Stomach smooth muscle (tissue), 2 donors: ENCODE measurements at regions not wholly inside any gene's neighbourhood (a gene's known extent, or its start where the extent isn't known, plus 50 kb on each side); places are given as distances from the start of the nearest gene placed in this dataset.
"Not testable (repeated sequence)": the region's sequence is repeated elsewhere in the genome, so short reads cannot be mapped to it uniquely, and the experiment has no call there.

Experiments
- H3K27ac ChIP-seq: one replicate; pipeline ENCODE4 v1.7.0; 2013; ENCODE audit warnings: mild to moderate bottlenecking, low read length, inconsistent platforms
- H3K27me3 ChIP-seq, 2 donors: one replicate each; pipeline ENCODE4 v1.7.0; 2013; ENCODE audit warnings: low read length in 2 of 2; ENCODE audit not compliant: insufficient read depth in 2 of 2, control insufficient read depth in 1 of 2
- H3K36me3 ChIP-seq, 2 donors: one replicate each; pipeline ENCODE4 v1.7.0; 2013; ENCODE audit warnings: low read length in 2 of 2; ENCODE audit not compliant: control insufficient read depth in 2 of 2, insufficient read depth in 2 of 2
- H3K4me1 ChIP-seq: one replicate; pipeline ENCODE4 v1.7.0; 2013; ENCODE audit warnings: low read length; ENCODE audit not compliant: control insufficient read depth, insufficient read depth
- H3K4me3 ChIP-seq, 2 donors: one replicate each; pipeline ENCODE4 v1.7.0; 2013; ENCODE audit warnings: low read length in 2 of 2
- H3K9ac ChIP-seq, 2 donors: one replicate each; pipeline ENCODE4 v1.7.0; 2013; ENCODE audit warnings: low read length in 2 of 2, mild to moderate bottlenecking in 1 of 2
- H3K9me3 ChIP-seq, 2 donors: one replicate each; pipeline ENCODE4 v1.7.0; 2013; ENCODE audit warnings: low read length in 2 of 2; ENCODE audit not compliant: control insufficient read depth in 2 of 2
- donor health status: healthy.
- donor health status: Pancreatic carcinoma.

DNA sequence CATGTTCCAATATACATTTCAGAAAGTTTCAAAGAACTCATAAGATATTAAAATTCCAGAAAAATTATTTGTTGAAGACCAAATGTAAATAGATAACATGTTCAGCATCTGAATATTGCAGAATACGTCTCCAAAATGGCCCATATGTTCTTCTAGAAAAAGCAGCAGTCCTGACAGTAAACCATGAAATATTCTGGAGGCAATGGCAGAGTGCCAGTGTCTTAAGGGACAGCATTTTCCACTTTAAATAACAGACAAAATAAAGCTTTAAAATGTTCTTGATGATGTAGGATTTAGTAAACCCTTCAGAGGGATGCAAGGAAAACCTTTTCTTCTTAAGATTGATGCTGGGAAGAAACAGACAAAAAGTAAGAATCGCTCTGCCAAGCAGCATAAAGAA, 721.0 kb downstream of the NR2F1-AS1 start:
- Histone ChIP-seq H3K9ac (no peak overlapping the region), H3K27ac (no peak overlapping the region), H3K4me1 (no peaks in the 10 kb centered on the region)

GRCh38 chr5:92852219-92852618, 728.8 kb downstream of the NR2F1-AS1 start:
- Histone ChIP-seq H3K4me1 (no peaks in the 10 kb centered on the region), H3K36me3 (no peaks in the 10 kb centered on the region), H3K4me3 (no peak overlapping the region), H3K9me3 (no peaks in the 10 kb centered on the region), H3K27me3 (no peaks in the 10 kb centered on the region), H3K9ac (no peak overlapping the region), H3K27ac (no peak overlapping the region)

More for the DNA sequence above, 721.0 kb downstream of the NR2F1-AS1 start:
- Histone ChIP-seq H3K4me3 (no peak overlapping the region), H3K9me3 (no peaks in the 10 kb centered on the region), H3K27me3 (no peaks in the 10 kb centered on the region), H3K36me3 (no peaks in the 10 kb centered on the region)

GRCh38 chr5:92850886-92851285, 730.1 kb downstream of the NR2F1-AS1 start:
- no peak overlapping the region for H3K27ac ChIP-seq
- no peaks in the 10 kb centered on the region for H3K9me3 ChIP-seq
- H3K9ac ChIP-seq = no peak overlapping the region
- H3K4me3 ChIP-seq = no peak overlapping the region
- no peaks in the 10 kb centered on the region for H3K36me3 ChIP-seq
- no peaks in the 10 kb centered on the region for H3K4me1 ChIP-seq
- no peaks in the 10 kb centered on the region for H3K27me3 ChIP-seq

DNA sequence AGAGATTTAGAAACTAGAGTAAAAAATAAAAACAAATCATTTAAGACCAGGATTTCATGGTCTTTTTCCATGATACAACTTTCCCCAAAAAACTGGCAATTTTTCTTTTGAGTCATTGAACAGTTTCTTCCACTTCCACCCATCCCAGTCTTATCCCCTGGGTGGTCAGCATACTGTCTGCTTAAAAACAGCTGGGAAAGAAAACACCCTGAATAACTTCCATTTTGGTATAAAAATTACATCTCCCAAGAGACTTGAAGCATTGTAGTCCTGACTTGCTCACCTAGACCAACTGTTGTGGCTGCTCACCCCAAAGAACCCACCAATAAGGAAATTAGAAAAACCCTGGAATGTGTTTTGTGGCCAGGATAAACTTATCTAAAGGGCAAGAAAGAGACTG, 731.3 kb downstream of the NR2F1-AS1 start:
- Histone ChIP-seq H3K4me1 (no peaks in the 10 kb centered on the region), H3K27me3 (no peaks in the 10 kb centered on the region), H3K9me3 (no peaks in the 10 kb centered on the region), H3K27ac (no peak overlapping the region), H3K36me3 (no peaks in the 10 kb centered on the region), H3K9ac (no peak overlapping the region), H3K4me3 (no peak overlapping the region)

DNA sequence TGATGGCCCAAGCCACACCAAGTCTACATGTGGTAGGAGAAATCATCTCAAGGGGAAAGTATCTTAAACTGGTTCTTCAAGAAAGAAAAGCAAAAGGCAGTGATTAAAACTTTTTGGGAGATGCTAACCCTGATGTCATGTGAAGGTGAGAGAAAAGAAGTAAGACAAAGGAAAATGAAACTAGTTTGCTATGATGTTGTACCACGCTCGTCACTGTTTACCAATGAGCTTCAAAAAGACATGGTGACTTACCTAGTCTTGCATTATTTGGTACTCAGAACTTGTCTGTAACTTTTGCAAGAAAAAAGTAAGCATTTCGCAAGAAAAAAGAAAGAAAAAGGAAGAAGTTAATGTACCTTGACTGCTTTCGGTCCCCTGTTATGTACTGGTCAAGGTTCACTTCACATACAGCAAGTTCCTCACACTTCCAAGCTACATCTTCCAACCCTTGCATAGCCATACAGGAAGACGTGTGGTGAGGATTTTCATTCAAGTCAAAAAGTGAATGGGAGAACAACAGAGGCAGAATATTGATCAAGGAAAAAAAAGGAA, 739.3 kb downstream of the NR2F1-AS1 start:
- H3K9ac ChIP-seq = no peak overlapping the region
- H3K4me1 ChIP-seq = no peaks in the 10 kb centered on the region
- no peaks in the 10 kb centered on the region for H3K36me3 ChIP-seq
- H3K4me3 ChIP-seq = no peak overlapping the region
- H3K27ac ChIP-seq = no peak overlapping the region
- no peaks in the 10 kb centered on the region for H3K9me3 ChIP-seq
- no peaks in the 10 kb centered on the region for H3K27me3 ChIP-seq

GRCh38 chr5:92838253-92838652, 742.8 kb downstream of the NR2F1-AS1 start:
- Histone ChIP-seq H3K36me3 (no peaks in the 10 kb centered on the region), H3K4me1 (no peaks in the 10 kb centered on the region), H3K27me3 (no peaks in the 10 kb centered on the region), H3K4me3 (no peak overlapping the region), H3K9ac (no peak overlapping the region), H3K27ac (no peak overlapping the region), H3K9me3 (peaks cover 0 to 3% of the 10 kb centered on the region in 2 donors)

- H3K9ac ChIP-seq = no peak overlapping the region
- H3K4me1 ChIP-seq = no peaks in the 10 kb centered on the region
- H3K9me3 ChIP-seq = peaks cover 0 to 3% of the 10 kb centered on the region in 2 donors
- H3K36me3 ChIP-seq = no peaks in the 10 kb centered on the region
- H3K27me3 ChIP-seq = no peaks in the 10 kb centered on the region
- no peak overlapping the region for H3K27ac ChIP-seq
- no peak overlapping the region for H3K4me3 ChIP-seq
Observed at GRCh38 chr5:92836855-92837755, 743.9 kb downstream of the NR2F1-AS1 start.

- H3K27me3 ChIP-seq = no peaks in the 10 kb centered on the region
Observed at GRCh38 chr5:92835712-92836111, 745.3 kb downstream of the NR2F1-AS1 start.

GRCh38 chr5:92823551-92823950, 757.5 kb downstream of the NR2F1-AS1 start:
- not testable (repeated sequence) for H3K4me1 ChIP-seq, H3K36me3 ChIP-seq, H3K27ac ChIP-seq, H3K9ac ChIP-seq, H3K4me3 ChIP-seq, H3K9me3 ChIP-seq, H3K27me3 ChIP-seq

More at GRCh38 chr5:92835712-92836111, 745.3 kb downstream of the NR2F1-AS1 start:
- Histone ChIP-seq H3K36me3 (no peaks in the 10 kb centered on the region), H3K9me3 (peaks cover 0 to 3% of the 10 kb centered on the region in 2 donors), H3K9ac (no peak overlapping the region), H3K27ac (no peak overlapping the region), H3K4me1 (no peaks in the 10 kb centered on the region), H3K4me3 (no peak overlapping the region)

DNA sequence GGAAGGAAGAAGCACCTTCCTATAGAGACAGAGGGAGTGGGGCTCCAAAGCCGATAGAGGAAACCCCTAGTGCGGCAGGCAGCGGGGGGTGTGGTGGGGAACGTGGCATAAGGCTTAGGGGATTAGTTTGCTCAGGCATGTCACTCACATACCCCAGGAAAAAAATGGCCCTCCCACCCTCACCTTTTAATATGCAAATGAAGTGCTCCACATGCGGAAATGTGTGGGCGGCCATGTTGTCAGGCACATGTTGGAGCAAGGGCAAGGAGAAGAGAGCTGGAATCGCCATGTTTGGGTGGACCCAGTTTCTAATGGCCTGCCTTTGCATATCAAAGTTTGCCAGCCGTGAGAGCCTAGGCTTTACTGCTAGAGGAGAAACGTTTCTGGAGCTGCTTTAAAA, 758.8 kb downstream of the NR2F1-AS1 start:
- Histone ChIP-seq H3K9ac (no peak overlapping the region), H3K36me3 (no peaks in the 10 kb centered on the region), H3K4me3 (no peak overlapping the region), H3K27me3 (no peaks in the 10 kb centered on the region), H3K9me3 (no peaks in the 10 kb centered on the region), H3K27ac (no peak overlapping the region), H3K4me1 (no peaks in the 10 kb centered on the region)

DNA sequence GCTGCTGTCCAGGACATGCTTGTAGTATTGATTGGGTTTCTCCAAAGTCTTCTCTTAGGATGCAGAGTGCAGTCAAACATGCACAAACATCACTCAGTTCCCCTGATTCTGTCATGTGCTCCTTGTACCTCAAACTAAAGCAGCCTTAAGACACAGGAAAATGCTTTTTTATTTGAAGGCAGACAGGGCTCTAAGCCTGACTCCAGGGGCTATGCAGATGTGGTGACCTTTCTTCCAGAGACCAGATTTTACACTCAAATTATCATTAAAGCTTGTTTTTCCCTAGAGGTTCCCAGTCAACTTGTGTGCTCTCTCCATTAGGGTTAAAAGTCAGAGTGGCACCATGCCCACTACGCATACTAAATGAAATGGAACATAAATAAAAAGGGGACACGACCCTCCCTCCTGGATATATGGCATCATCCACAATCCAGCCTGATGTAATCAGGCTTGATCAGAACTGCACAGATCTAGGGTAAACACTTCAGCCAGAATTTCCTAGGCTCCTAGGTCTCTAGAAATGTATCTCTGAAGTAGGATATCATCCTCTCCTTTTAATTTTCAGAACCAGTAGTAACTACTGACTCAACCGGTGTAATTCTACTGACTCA, 771.1 kb downstream of the NR2F1-AS1 start:
- no peaks in the 10 kb centered on the region for H3K4me1 ChIP-seq
- no peak overlapping the region for H3K9ac ChIP-seq
- H3K27me3 ChIP-seq = no peaks in the 10 kb centered on the region
- H3K36me3 ChIP-seq = no peaks in the 10 kb centered on the region
- no peaks in the 10 kb centered on the region for H3K9me3 ChIP-seq
- no peak overlapping the region for H3K4me3 ChIP-seq
- no peak overlapping the region for H3K27ac ChIP-seq
